ENCODE measurements at regions not wholly inside any gene's neighbourhood (a gene's known extent, or its start where the extent isn't known, plus 50 kb on each side); places are given as distances from the start of the nearest gene placed in this dataset.

DNA sequence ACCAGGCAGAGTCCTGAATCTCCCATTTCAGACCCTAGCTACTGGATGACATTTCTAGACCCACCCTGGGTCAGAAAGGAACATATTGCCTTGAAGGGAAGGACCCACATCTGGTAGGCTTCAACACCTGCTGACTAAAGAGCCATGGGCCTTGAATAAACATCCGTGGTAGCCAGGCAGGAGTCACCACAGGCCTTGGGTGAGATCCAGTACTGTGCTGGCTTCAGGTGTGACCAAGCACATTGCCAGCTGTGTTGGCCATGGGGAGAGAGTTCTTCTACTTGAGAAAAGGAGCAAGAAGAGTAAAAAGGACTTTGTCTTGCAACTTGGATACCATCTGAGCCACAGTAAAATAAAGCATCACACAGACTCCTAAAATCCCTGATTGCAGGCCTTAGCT lies 332.6 kb downstream of the SLC16A7 start:
- no peak for DNase-seq (ENCODE audit: low read depth, low spot score)

DNA sequence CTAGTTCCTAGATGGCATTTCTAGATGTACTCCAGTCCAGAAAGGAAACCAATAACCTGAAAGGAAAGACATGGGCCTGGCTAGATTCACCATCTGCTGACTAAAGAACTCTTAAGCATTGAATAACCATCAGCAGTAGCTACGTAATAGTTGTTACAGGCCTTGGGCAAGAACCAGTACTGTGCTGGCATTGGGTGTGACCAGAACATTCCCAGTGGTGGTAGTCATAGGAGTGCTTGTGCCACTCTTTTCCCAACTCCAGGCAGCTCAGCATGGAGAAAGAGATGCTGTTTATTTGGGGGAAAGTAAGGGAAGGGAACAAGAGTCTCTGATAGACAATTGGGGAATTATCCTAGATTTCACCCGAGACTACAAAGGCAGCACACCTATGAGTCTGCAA lies 333.3 kb downstream of the SLC16A7 start:
- no peak for DNase-seq (ENCODE audit: low read depth, low spot score)

DNA sequence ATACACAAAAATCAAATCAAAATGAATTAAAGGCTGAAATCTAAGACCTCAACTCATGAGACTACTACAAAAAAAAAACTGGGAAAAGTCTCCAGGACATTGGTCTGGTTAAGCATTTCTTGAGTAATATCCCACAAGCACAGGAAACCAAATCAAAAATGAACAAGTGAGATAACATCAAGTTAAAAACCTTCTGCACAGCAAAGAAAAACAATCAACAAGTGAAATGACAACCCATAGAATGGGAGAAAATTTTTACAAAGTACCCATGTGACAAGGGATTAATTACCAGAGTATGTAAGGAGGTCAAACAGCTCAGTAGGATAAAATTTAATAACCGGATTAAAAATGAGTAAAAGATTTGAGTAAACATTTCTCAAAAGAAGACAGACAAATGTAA lies 338.7 kb downstream of the SLC16A7 start:
- no peak for DNase-seq (ENCODE audit: low read depth, low spot score)

DNA sequence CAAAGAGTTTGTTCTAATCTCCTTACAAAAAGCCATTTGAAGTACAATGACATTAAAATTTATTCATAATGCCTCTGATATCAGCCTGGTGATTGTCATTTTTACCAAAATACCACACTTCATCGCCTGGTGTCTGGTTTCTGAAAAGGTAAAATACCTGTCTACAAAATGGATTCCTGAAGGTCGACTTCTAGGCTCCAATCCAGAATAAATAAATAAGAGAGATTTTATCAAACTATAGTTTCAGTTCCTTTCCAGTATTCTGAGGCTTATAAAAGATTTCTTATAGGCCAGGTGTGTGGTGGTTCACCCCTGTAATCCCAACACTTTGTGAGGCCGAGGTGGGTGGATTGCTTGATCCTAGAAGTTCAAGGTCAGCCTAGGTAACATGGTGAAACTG lies 340.7 kb downstream of the SLC16A7 start:
- no peak for DNase-seq (ENCODE audit: low read depth, low spot score)

DNA sequence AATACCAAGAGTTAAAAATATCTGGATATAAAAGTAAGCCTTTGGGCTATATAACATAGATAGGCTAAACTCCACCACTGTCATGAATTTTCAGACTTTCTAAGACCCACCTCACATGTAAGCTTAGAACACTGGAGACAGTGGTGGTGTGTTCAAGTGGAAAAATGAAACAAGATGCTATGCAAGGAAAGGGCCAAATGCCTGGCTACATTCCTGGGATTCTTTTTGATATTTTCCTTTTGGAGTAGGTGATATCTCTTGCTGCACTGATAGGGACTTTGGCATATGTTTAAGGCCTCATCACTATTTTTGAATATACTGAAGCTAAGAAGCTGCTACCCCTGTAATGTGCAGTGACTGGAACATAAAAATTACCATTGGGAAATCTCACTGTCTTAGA lies 341.3 kb downstream of the SLC16A7 start:
- DNase-seq (ENCODE audit: low read depth, low spot score): no peak

DNA sequence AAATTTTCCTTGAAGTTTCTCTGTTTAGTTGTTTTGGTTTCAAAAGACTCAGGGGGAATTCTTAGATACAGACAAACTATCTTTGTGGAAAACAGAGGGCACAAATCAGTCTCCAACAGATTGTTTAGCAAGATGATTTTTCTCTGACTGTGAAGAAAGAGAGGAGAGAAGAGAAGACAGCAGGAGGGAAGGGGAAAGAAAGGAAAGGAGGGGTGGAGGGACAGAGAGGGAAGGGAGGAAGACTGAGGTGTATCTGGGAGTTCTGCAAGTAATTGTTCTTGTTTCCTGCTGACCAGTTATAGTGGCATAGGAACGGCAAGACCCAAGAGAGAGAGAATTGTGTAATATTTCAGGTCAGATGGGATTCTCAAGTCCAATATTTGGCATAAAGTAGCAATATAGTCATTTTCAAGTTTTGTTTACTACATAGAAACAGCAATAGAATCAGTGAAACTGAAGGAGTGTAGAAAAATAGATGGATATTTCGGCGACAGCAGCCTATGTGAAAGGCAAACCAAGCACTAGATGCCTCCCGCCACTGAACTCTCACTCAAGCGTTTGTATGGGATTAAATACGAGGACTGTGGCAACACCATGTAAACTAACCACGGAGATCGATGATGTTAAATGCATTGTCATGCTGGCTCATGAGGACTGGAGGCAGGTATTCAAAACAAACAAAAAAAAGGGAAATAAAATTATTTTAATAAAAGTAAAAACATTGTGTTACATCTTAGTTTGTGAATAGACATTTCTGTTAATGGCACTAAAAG lies 342.5 kb downstream of the SLC16A7 start:
- DNase-seq (ENCODE audit: low read depth, low spot score): no peak

DNA sequence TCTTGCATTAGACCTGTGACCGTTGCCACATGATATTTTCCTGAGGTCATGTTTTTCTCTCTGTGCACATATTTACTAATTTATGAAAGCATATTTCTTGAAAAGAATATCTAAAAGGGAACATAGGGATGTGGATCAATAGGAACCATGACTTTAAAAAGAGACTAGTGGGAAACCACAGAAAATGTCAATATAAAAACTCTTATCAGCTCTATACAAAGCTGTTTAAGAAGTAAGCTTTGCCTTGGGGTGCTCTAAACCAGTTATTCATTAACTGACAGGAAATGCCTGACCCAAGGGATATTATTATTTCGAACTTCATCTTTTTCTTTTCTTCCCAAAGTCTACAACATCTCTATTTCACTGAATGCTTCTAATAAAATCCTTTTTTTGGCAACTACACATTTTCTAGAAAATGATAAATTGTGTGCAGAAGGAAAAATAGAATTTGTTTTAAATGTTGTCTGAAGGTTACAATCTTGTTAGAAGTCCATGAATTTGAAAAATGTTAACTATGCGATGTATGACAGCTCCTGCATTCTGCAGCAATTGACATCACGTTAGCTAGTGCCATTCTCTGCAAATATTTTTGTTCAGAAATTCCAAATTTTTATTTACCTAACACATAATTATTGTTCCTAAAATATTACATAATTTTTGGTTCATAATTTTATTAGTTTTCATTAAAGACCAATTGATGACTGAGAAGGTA lies 345.0 kb downstream of the SLC16A7 start:
- DNase-seq (ENCODE audit: low read depth, low spot score): no peak

DNA sequence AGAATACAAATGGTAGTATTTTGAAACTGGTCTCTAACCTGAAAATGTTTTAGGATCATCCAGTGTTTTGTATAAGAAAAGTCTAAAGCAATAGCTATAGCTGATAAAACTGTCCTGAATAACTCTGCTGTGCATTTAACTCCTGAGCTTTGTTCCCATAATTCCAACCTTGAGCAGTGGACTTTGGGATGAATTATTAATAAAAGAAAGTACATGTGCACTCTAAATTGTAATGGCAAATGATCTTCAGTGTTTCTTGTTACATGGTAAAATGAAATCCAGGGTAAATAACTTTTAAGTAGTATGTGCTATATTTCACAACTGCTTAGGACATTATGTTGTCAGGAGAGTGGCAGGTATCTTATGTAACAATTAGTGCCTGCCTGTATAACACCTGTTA lies 345.6 kb downstream of the SLC16A7 start:
- DNase-seq (ENCODE audit: low read depth, low spot score): no peak

DNA sequence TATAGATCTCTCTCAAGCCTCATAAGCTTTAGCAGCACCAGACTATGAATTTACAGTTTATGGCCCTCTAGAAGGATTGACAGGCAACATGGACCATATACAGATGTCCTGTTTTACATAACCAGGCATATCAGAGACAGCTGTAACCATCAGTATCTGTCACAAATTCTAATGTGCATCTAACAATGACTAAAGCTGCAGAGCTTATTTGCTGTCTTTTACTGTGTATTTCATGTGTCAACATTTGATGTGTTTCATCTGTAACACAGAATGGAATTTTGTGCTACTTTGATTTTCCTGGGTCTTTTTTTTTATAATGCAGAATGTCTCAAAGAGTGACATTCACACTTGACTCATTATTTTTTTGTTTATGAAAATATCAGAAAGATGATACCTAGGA lies 348.3 kb downstream of the SLC16A7 start:
- DNase-seq (ENCODE audit: low read depth, low spot score): no peak

DNA sequence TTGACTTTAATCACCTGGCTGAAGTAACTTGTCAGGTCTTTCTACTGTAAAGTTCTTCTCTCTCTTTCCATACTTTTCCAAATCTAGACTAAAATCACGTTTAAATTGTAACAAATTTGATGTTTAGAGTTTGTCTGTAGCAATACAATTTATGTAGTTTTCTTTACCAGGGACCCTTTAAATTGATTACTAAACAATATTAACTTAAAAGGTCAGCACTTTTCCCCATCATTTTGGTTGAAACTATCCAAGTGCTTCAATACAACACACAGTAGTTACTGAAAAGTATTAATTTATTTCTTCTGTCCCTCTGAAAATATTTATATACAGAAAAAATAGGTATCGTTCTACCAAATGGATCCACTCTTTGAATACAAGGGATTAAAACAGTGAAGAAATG lies 350.8 kb downstream of the SLC16A7 start:
- no peak for DNase-seq (ENCODE audit: low read depth, low spot score)

DNA sequence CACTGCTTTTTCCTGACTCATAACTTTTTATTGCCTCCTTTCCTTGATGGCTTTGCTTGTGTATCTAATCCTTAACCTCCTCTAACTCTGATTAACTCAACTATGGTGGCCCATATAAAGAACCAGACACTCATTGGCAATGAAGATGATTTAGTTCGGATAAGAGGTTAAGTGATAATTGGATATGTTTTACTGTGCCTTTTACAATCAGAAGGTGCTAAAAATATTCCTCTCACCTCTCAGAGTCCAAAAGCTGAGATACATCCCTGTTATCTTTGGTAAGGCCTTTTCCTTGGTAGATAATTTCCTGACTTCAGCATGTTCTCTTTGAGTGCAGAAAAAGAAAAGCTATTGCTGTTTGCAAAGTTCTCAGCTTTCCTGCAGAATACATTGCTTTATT lies 367.7 kb downstream of the SLC16A7 start:
- no peak for DNase-seq (ENCODE audit: low read depth, low spot score)

DNA sequence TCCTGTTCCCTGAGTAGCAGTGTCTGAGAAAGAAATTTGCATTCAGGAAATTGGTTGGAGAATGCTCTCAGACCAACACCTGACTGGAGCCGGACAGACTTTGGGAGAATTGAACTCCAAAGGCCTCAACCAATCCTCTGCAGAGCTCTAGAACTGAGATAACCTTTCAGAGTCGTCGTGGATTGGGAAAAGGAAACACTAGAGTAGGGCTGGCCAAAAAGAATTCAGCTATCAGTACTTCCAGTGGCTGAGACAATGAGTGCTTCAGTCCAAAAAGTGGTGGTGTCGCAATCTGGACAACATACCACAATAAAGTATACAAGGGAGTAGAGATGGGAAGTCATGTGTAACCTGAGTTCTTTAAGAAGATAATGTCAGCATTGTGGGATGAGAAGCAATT lies 377.1 kb downstream of the SLC16A7 start:
- DNase-seq (ENCODE audit: low read depth, low spot score): no peak

DNA sequence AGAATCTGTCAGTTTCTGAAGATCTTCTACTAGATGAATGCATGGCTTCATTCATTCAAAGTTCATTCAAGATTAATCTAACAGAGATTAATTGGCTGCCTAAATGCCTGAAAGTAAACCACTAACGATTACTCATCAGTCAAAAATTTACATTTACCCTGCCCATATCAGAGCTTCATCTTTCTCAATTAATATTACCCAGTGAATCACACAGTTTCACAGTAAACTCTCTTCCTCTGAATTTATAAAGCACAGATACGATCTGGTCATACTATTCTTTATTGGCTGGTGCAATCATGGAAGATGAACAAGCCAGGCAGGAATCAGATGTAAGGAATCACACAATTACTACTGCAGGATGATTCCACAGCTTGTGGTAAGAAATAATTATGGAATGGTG lies 377.7 kb downstream of the SLC16A7 start:
- DNase-seq (ENCODE audit: low read depth, low spot score): no peak

DNA sequence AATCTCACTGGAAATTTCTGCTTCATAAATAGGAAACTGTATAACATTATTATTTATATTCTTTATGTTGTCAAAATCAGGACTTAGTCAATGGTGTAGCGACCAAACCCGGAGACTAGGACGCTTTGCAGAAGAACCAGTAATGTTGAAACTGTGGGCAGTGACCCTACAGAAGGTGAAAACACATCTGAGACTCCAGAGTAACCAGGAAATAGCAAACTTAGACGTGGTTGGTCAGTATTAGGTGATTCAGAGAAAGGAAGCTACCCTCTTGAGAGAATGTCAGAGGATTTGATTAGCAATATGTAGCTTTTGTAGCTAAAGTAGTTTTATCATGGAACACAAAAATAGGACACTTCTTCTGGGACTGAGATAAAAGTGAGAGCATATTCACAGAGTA lies 381.9 kb downstream of the SLC16A7 start:
- DNase-seq (ENCODE audit: low read depth, low spot score): no peak

DNA sequence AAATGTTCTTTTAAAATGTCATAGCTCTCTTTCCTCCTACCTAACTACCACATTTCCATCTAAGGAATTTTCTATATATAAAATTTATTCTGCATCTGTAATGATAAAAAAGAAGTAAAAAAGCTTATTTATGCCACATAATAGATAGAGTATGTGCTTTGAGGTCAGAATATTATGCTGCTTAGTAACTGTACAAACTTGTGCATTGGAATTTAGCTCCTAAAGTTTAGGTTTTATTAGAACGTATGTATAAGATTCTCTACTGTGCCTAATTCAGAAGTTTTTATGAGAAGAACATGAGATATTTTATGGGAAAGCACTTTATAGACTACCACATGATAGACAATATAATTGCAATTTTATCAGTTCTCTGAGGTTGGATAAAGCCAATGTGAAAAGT lies 384.6 kb downstream of the SLC16A7 start:
- DNase-seq (ENCODE audit: low read depth, low spot score): no peak

DNA sequence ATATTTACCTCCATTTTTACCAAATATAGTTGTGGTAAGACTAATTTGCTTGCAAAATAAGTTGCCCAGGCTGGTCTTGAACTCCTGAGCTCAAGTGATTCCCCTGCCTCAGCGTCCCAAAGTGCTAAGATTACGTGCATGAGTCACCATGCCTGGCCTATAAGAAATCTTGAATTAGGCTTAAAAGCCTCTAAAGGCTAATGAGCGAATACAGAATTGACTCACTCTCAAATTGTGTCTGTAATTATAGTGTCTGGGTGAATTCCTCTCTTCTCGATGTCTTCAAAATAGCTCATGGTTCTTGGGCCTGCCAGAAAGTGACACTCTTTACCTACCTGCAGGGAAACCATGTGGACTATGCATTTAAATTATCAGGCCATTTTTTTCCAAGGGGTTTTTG lies 403.5 kb downstream of the SLC16A7 start:
- DNase-seq (ENCODE audit: low read depth, low spot score): no peak

DNA sequence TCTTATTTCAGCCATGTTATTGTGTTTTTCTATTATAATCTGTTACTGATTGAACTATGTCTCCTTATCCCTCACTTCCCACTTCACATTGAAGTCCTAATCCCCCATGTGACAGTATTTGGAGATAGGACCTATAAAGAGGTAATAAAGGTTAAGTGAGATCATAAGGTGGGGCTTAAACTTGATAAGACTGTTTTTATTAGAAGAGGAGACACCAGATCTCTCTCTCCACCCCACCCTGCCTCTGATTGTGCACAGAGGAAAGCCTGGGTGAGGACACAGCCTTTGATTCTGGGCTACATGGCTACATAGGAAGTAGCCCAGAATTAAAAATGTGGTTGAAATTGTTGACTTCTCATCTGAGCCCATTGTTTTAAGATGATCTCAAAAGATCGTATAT lies 414.7 kb downstream of the SLC16A7 start:
- DNase-seq (ENCODE audit: low read depth, low spot score): no peak

DNA sequence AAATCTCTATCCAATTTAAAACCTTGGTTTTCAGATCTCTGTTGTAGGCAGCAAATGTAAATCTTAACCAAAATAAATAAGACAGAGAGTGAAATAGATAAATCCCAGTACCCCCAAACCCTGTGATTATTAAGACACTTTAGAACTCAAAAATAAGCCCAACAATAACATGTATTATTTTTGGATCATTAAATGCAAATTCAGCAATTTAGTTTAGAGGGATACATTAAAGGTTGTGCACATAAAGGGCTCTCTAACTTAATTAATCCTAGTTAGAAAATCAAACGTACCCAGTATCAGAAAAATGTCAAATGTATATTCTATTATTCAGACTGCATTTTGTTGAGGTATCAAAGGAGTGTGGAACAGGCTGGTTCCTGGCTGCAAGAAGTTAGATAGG lies 416.8 kb downstream of the SLC16A7 start:
- no peak for DNase-seq (ENCODE audit: low read depth, low spot score)

DNA sequence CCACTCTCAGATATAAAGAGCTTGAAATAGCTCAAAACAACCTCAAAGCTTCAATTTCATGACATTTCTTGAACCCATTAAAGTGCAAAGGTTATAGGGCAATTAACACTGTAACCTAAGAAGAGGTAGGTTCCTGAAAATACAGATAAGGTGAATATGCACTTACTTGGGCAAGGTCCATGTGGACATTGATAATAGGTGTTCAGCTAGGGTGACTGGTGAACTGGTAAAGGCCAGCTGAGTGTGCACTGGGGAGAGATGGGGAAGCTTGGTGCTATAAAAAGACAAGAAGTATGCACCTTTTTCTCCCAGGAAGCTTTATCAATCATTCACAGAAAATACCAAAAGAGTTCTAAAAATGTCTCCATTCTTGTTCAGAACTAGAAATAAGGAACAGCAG lies 418.6 kb downstream of the SLC16A7 start:
- DNase-seq (ENCODE audit: low read depth, low spot score): no peak

DNA sequence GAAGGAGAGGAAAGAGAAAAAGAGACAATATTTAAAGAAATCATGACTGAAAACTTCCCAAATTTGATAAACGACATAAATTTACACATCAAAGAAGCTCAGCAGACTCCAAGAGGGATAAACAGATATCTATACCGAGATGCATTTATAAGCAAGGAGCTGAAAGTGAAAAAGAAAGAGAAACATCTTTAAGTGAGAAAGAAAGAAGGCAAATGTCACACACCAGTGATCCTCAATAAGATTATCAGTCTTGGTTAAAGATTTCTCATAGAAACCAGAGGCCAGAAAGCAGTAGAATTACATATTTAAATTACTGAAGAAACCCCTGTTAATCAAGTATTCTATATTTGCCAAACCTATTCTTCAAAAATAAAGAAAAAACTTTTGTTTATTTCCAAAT lies 424.2 kb downstream of the SLC16A7 start:
- DNase-seq (ENCODE audit: low read depth, low spot score): no peak

DNA sequence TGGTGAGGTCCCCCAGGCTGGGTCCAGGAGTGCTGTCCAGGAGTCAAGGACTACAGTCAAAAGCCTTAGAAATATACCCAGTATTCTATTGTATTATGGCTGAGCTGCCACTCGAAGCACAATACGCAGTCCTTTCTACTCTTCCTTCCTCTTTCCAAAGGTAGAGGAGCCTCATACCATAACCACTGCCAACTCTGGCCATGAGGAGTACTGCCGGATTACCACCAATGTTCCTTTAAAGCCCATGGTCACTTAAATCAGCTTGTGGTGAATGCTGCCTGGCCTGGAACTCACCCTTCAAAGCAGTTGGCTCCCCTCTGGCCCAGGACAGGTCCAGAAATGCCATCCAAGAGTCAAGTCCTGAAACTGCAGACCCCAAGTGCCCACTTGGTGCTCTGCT lies 425.4 kb downstream of the SLC16A7 start:
- no peak for DNase-seq (ENCODE audit: low read depth, low spot score)

DNA sequence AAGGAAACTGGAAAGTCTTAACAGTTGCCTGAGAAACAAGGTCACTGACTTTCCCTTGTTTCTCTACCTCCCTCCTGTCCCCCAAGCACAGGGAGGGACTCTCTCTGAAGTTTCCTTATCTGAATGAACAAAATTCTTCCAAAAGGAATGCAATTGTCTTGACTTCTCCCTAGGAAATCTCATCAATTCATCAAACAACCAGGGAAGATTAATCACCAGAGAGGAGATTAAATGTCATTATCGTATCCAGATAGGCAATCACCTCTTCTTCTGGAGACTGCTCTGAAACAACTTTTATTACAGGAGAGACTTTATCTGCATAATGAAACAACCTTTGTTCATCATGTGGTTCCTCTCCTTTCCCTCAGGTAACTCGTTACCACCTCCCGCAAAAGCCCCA lies 431.4 kb downstream of the SLC16A7 start:
- no peak for DNase-seq (ENCODE audit: low read depth, low spot score)

DNA sequence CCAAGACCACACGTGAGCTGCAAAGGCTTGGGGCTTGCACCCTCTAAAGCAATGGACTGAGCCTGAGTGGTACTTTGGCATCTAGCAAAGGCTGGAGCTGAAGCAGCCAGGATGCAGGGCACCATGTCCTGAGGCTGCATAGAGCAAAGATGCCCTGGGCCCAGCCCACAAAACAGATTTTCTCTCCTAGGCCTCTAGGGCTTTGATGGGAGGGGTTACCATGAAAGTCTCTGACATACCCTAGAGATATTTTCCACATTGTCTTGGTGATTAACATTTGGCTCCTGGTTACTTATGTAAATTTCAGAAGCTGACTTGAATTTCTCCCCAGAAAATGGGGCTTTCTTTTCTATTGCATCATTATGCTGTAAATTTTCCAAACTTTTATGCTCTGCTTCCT lies 438.3 kb downstream of the SLC16A7 start:
- DNase-seq (ENCODE audit: low read depth, low spot score): no peak

DNA sequence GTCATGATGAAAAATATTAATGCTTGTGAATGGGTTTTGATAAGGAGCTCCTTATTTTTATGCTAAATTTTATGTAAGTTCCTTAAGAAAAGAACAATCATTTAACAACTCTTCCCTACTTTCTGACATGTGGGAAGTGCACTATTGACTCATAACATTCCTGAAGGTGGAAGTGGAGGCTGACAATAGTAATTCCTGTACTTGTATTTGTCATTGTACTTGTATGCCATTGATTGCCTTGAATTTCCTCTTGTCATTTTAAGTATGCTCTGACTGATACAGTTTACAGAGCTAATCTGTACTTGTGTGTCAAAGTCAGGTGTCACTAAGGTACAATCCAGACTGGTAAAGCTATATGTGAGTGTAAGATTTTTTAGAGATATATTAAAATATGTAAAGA lies 440.0 kb downstream of the SLC16A7 start:
- no peak for DNase-seq (ENCODE audit: low read depth, low spot score)
